ENCODE measurements at regions not wholly inside any gene's neighbourhood (a gene's known extent, or its start where the extent isn't known, plus 50 kb on each side); places are given as distances from the start of the nearest gene placed in this dataset.

DNA sequence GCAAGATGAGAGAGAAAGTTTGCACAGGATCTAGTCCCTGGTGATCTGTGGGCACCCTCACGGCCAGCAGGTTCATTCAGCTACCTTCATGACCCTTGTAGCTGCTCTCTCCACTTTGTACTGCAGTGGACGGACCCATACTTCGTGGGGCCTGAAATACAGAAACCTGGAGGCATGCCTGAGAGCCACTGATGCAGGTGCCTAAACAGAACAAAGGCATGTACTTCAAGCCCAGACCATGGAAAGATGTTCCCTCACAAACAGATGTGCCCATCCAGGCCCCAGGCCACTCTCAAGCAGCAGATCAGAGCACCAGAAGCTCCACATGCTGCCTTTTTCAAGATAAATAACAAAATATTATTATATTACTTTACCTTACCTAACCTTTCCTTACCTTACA lies 1629.0 kb downstream of the ARAP2 start (continued):
- TF ChIP-seq, protein P1, sequence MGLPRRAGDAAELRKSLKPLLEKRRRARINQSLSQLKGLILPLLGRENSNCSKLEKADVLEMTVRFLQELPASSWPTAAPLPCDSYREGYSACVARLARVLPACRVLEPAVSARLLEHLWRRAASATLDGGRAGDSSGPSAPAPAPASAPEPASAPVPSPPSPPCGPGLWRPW (IDR thresholded peaks at IDR 0.05), result no peak
- TF ChIP-seq FOSB (CRISPR knock-in tag; IDR thresholded peaks at IDR 0.05), result no peak
- no peak for TF ChIP-seq EHMT2 (IDR thresholded peaks at IDR 0.05; ENCODE audit: low read depth)
- TF ChIP-seq ZC3H11A (IDR thresholded peaks at IDR 0.05), result no peak
- no peak for TF ChIP-seq CHD2 (IDR thresholded peaks at IDR 0.05; ENCODE audit: low read length, partially characterized antibody)
- TF ChIP-seq NR3C1 (IDR thresholded peaks at IDR 0.05), result no peak
- TF ChIP-seq JUN (IDR thresholded peaks at IDR 0.05), result no peak

DNA sequence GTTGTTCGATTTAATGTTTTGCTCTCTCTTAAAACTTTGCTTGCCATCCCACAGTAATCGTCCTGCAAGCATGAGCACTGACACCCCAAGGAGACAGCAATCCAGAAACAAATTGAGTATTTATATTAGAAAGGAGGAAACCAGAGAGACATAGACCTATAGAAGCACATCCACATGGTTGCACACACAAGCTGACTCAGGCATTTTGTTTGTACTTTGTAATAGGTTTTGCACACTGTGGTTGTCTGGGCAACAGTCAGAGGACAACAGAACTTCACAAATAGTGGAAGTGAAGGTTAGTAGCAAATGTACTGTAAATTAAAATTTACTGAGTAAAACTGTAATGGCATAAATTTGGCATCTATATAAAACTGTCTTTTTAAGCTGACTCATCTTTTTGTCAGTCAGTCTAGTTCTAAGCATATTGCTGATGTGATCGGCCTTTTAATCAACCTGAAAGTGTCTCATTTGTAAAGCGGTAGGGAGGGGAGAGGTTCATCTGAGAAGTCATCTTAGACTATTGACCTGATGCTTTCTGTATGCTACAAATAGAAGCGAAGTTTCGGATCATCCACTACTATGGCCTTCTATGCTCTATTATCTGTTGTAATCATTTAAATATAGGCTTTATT lies 1624.7 kb downstream of the ARAP2 start:
- CTCF ChIA-PET, result no interaction called here
- TF ChIP-seq SMC3 (IDR thresholded peaks at IDR 0.05) (no peak), MAFK (IDR thresholded peaks at IDR 0.05; ENCODE audit: partially characterized antibody) (peak; percentile 88)
- FAIRE-seq (no peak), DNase-seq (ENCODE audit: low read depth in 1 of 2, low spot score in 1 of 2) (peak in 1 of 2 experiments; percentile 12), ATAC-seq (no peak)
- H3K4me1 ChIP-seq, result no peaks in the 10 kb centered on the region
- POLR2A ChIA-PET, result no interaction called here
- H3K9me3 ChIP-seq, result no peaks in the 10 kb centered on the region
- H3K4me3 ChIP-seq, result no peak overlapping the region
- 58% methylated on average over 6 of the region's 6 CpGs for WGBS (ENCODE audit: missing lambda C conversion rate)
- no peak overlapping the region for H3K4me2 ChIP-seq
- no peak overlapping the region for H3K27ac ChIP-seq

DNA sequence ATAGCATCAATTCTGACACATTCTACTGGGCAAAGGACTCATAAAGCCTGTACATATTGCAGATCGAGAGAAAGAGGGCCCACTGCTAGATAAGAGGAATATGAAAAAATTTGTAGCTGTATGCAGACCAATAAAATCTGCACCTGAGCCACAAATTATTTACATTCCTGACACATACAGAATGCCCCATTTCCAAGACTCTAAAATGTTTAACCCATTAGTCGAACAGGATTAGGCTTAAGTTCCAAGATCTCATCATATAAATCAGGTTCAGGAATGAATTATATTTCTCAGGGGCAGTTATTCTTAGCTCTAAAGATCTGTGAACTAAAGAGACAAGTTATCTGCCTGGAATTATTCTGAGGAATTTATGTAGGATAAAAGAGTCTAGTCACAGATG lies 1615.8 kb downstream of the ARAP2 start:
- no peak for DNase-seq (ENCODE audit: low read depth in 1 of 2, low spot score in 1 of 2)
- Histone ChIP-seq H3K9me3 (no peaks in the 10 kb centered on the region), H3K4me3 (no peak overlapping the region), H3K27ac (no peak overlapping the region), H3K4me2 (no peak overlapping the region), H3K4me1 (no peaks in the 10 kb centered on the region)
- POLR2A ChIA-PET, result no interaction called here
- no peak for TF ChIP-seq FOSB (CRISPR knock-in tag; IDR thresholded peaks at IDR 0.05)
- no peak for ATAC-seq
- CTCF ChIA-PET, result no interaction called here
- 13% methylated on average over 2 of the region's 2 CpGs for WGBS (ENCODE audit: missing lambda C conversion rate)
- no peak for FAIRE-seq

DNA sequence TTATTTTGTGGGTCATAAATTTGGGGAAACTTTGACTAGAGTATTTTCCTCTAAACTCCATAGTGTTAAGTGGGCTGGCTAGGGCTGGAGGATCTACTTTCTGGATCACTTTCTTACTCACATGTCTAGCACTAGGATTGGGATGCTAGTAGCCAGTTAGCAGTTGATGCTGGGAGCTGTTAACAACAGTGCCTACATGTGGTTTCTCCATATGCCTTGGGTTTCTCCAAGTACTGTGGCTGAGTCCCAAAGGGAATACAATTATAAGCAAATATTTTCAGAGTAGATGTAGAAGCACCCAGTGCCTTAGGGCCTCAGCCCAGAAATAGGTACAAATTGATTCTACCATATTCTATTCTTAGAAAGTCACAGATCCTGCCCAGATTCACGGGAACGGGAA lies 1614.9 kb downstream of the ARAP2 start:
- H3K4me2 ChIP-seq, result no peak overlapping the region
- H3K4me3 ChIP-seq, result no peak overlapping the region
- no peaks in the 10 kb centered on the region for H3K9me3 ChIP-seq
- ATAC-seq (no peak), FAIRE-seq (no peak), DNase-seq (ENCODE audit: low read depth in 1 of 2, low spot score in 1 of 2) (no peak)
- no peak overlapping the region for H3K27ac ChIP-seq
- WGBS (ENCODE audit: missing lambda C conversion rate), result 47% methylated on average over 2 of the region's 2 CpGs
- POLR2A ChIA-PET, result no interaction called here
- CTCF ChIA-PET, result no interaction called here
- TF ChIP-seq, protein P1 (IDR thresholded peaks at IDR 0.05), result no peak
- TF ChIP-seq, protein P2, sequence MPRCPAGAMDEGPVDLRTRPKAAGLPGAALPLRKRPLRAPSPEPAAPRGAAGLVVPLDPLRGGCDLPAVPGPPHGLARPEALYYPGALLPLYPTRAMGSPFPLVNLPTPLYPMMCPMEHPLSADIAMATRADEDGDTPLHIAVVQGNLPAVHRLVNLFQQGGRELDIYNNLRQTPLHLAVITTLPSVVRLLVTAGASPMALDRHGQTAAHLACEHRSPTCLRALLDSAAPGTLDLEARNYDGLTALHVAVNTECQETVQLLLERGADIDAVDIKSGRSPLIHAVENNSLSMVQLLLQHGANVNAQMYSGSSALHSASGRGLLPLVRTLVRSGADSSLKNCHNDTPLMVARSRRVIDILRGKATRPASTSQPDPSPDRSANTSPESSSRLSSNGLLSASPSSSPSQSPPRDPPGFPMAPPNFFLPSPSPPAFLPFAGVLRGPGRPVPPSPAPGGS (IDR thresholded peaks at IDR 0.05), result no peak
- TF ChIP-seq JUN (IDR thresholded peaks at IDR 0.05) (no peak), RARB (CRISPR knock-in tag; IDR thresholded peaks at IDR 0.05) (no peak), TP53 (CRISPR knock-in tag; IDR thresholded peaks at IDR 0.05) (no peak), KDM5A (IDR thresholded peaks at IDR 0.05) (no peak), CHD2 (IDR thresholded peaks at IDR 0.05; ENCODE audit: low read length, partially characterized antibody) (no peak), HOXB13 (CRISPR knock-in tag; IDR thresholded peaks at IDR 0.05; ENCODE audit: low read depth) (no peak), NPAS2 (CRISPR knock-in tag; IDR thresholded peaks at IDR 0.05; ENCODE audit: borderline replicate concordance) (no peak), NFE2L2 (conservative IDR thresholded peaks at IDR 0.05; ENCODE audit: low read length) (no peak), RFX5 (IDR thresholded peaks at IDR 0.05) (no peak), GATA3 (IDR thresholded peaks at IDR 0.05; ENCODE audit: borderline replicate concordance) (no peak), ZSCAN20 (CRISPR knock-in tag; IDR thresholded peaks at IDR 0.05) (no peak), MAFK (IDR thresholded peaks at IDR 0.05; ENCODE audit: partially characterized antibody) (no peak), CBX2 (IDR thresholded peaks at IDR 0.05; ENCODE audit: borderline replicate concordance, low read depth) (no peak), PHF8 (IDR thresholded peaks at IDR 0.05; ENCODE audit: borderline replicate concordance, low read depth) (no peak), KDM1A (IDR thresholded peaks at IDR 0.05; ENCODE audit: low read depth) (no peak)
- TF ChIP-seq, protein P3, sequence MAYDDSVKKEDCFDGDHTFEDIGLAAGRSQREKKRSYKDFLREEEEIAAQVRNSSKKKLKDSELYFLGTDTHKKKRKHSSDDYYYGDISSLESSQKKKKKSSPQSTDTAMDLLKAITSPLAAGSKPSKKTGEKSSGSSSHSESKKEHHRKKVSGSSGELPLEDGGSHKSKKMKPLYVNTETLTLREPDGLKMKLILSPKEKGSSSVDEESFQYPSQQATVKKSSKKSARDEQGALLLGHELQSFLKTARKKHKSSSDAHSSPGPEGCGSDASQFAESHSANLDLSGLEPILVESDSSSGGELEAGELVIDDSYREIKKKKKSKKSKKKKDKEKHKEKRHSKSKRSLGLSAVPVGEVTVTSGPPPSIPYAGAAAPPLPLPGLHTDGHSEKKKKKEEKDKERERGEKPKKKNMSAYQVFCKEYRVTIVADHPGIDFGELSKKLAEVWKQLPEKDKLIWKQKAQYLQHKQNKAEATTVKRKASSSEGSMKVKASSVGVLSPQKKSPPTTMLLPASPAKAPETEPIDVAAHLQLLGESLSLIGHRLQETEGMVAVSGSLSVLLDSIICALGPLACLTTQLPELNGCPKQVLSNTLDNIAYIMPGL (CRISPR knock-in tag; IDR thresholded peaks at IDR 0.05; ENCODE audit: borderline replicate concordance), result no peak
- TF ChIP-seq, protein P4, sequence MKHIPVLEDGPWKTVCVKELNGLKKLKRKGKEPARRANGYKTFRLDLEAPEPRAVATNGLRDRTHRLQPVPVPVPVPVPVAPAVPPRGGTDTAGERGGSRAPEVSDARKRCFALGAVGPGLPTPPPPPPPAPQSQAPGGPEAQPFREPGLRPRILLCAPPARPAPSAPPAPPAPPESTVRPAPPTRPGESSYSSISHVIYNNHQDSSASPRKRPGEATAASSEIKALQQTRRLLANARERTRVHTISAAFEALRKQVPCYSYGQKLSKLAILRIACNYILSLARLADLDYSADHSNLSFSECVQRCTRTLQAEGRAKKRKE (CRISPR knock-in tag; IDR thresholded peaks at IDR 0.05; ENCODE audit: low read depth), result no peak
- H3K4me1 ChIP-seq, result no peaks in the 10 kb centered on the region
